ENCODE measurements at regions not wholly inside any gene's neighbourhood (a gene's known extent, or its start where the extent isn't known, plus 50 kb on each side); places are given as distances from the start of the nearest gene placed in this dataset.

DNA sequence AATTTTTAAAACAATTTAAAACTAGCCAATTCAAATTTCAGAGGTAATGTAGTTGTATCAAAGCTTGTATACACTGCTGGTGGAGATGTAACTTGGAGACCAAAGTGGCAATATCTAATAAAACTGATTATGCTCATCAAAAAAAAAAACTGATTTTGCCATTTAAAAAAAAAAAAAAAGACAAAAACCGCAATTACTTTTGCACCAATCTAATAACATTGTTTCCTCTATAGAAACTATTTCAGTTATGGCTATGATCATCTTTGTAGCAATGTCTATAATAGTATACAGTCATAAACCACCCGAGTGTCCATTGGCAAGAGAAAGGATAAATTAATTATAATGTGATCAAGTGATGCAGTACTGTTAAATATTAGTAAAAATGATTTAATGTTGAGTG is 149.3 kb upstream of the SEMA6D start:
- no peak for TF ChIP-seq ZNF614 (CRISPR knock-in tag; IDR thresholded peaks at IDR 0.05; ENCODE audit: borderline replicate concordance)
- no peak for TF ChIP-seq ZNF512 (CRISPR knock-in tag; IDR thresholded peaks at IDR 0.05)
- TF ChIP-seq CREB1 (IDR thresholded peaks at IDR 0.05): no peak
- TF ChIP-seq CREB1 (CRISPR knock-in tag; IDR thresholded peaks at IDR 0.05): no peak
- no peak for TF ChIP-seq CTCF (CRISPR knock-in tag; IDR thresholded peaks at IDR 0.05)
- TF ChIP-seq PRDM4 (CRISPR knock-in tag; IDR thresholded peaks at IDR 0.05; ENCODE audit: borderline replicate concordance): no peak
- TF ChIP-seq, protein P1, sequence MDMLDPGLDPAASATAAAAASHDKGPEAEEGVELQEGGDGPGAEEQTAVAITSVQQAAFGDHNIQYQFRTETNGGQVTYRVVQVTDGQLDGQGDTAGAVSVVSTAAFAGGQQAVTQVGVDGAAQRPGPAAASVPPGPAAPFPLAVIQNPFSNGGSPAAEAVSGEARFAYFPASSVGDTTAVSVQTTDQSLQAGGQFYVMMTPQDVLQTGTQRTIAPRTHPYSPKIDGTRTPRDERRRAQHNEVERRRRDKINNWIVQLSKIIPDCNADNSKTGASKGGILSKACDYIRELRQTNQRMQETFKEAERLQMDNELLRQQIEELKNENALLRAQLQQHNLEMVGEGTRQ (IDR thresholded peaks at IDR 0.05; ENCODE audit: low read depth, low read length): no peak
- TF ChIP-seq, protein P1 (CRISPR knock-in tag; IDR thresholded peaks at IDR 0.05; ENCODE audit: borderline replicate concordance): no peak
